ENCODE measurements at regions not wholly inside any gene's neighbourhood (a gene's known extent, or its start where the extent isn't known, plus 50 kb on each side); places are given as distances from the start of the nearest gene placed in this dataset.

DNA sequence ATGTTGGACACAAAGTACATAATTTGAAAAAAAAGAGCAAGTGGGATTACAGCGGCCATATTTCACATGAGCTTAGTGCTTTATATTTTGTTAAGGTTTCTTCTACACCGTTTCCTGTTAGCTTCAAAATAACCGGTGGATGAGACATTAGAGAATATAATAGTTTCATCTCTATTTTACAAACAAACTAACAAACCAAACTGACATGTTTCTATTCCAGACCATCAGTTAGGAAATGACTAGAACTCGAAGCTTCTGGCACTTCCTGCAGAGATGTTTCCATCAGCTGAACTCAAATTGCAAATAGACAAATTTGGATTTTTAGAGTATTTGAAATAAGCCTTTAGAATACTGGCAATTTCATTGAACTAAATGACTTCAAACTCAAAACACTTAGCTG is 86.5 kb downstream of the MTRR start:
- no peak for DNase-seq

DNA sequence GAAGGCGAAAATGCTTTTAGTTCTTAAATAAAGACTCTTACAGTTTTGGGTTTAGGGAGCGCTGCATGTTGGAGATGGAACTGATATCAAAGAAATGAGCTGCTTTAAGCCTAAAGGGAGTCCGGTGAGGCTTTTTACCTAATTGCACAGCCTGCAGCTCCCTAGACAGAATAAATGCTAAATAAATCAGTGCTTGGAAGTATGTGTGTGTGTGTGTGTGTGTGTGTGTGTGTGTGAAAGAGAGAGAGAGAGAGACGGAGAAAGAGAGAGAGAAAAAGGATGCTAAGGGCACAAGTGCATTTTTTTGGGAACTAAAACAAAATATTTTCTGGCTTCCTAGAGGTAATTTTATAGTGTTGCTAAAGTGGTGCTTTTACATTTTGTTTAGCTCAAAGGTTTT is 88.4 kb downstream of the MTRR start:
- no peak for DNase-seq

DNA sequence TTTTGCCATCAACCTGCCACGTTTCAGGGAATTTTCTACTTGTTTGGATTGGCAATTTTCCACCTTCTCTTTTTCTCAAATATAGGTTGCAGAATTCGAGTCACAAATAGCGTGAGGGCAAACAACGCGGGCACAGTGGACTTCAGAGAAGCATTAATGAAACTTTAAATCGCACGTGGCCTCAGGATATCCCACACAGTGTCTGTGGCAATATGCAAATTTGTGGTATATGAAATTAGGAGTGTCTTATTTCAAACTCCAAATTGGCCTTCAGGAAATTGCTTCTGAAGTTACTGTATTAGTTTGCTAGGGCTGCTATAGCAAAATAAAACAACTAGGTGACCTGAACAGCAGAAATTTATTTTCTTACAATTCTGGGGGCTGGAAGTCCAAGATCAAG is 91.2 kb downstream of the MTRR start:
- no peak for DNase-seq

DNA sequence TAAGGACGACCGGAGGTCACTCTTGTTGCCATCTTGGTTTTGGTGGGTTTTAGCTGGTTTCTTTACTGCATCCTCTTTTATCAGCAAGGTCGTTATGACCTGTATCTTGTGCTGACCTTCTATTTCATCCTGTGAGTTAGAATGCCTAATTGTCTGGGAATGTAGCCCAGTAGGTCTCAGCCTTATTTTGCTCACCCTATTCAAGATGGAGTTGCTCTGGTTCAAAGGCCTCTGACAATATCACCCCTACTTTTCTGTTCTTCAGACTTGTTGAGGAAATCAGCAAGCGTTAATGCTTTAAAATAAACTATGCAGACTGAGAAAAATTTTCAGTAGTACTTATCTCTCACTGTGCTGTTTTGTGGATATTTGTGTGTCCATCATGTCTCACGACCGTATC is 92.6 kb downstream of the MTRR start:
- no peak for DNase-seq

DNA sequence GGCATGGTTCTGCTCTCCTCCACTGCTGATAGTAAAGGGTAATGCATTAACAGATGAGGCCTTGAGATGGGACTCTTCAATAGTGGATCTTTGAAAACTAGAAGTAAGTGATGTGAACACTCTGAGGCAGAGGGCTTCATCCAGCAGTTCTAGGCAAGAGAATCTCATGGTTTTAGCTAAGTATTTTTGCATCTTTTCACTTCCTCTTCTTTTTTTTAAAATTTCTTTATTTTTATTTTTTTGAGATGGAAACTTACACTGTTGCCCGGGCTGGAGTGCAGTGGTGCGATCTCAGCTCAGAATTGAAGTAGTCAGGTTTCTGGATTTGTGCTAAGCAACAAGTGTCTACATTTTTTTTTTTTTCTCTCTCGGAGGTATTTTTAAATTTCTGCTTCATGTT is 101.9 kb downstream of the MTRR start:
- DNase-seq = no peak

DNA sequence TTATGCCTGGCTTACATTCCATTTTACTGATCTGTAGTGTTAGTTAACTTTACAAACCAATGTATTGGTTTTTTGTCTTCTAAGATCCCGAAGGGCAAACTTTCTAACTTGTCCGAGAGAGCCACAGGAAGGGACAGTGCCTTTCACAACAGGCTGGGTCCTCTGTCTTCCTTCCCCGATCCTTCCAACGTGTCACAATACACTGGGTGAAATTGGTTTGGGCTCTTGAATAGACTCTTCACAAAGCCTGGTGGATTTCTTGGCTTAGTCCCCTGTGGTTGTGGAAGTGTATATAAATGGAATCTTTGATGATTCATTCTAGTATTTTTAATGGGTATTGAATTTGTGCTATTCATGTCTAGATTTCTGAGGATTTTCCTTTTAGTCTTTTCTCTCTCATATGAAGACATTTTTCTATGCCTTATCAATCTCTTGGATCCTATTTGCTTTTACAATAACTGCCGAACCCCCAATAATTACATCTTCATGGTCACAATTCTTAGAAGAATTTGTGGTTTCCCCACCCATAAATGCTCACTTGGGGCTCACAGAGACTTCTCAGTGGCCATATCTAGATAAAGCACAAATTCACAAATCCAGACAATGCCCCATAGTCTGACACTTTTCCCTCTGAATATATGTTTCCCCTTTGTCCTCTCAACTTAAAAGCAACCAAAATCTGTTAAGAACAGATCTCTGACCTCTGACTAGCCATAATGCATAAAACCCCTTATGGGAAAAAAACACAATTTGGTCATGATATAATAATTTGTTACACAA is 107.7 kb downstream of the MTRR start:
- no peak for DNase-seq

DNA sequence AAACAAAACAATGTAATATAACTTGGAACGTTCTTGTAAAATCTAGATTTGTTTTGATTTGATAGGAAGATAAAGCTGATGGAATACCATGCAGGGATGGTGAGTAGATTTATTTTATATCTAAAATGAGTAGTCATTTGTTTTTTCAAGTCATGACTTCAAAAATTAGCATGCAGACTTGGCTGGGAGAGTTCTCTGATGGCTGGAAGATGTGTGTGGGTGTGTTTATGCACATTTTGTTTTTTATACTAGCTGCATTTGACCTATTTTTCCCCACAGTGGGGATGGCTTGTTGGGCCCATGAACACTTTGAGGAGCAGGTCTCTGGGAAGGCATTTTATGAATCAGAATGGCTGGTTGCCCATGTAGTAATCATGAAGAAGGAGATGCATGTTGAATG is 109.2 kb downstream of the MTRR start:
- DNase-seq = no peak

- DNase-seq = no peak
These were observed 110.0 kb downstream of the MTRR start for GRCh38 chr5:7978991-7979390.

- DNase-seq = no peak
These were observed 111.9 kb downstream of the MTRR start for GRCh38 chr5:7980881-7981280.

DNA sequence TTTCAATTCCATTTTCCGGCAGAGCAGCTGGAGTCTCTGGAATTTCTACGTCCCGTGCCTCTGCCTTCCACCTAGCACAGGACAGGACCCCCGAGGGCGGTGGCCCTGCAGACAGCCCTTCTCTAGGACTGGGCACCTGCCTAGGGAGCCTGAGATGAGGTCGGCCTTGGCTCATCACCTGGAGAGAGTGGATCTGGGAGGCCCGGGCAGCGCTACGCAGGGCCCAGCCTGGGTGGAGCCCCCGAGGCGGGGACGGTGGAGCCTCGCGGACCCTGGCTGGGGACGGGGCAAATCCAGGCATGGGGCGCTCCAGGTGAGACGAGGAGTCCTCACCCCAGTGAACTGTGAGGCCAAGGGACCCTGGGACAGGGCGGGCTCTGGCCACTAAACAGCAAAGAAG is 114.5 kb downstream of the MTRR start:
- DNase-seq = no peak

DNA sequence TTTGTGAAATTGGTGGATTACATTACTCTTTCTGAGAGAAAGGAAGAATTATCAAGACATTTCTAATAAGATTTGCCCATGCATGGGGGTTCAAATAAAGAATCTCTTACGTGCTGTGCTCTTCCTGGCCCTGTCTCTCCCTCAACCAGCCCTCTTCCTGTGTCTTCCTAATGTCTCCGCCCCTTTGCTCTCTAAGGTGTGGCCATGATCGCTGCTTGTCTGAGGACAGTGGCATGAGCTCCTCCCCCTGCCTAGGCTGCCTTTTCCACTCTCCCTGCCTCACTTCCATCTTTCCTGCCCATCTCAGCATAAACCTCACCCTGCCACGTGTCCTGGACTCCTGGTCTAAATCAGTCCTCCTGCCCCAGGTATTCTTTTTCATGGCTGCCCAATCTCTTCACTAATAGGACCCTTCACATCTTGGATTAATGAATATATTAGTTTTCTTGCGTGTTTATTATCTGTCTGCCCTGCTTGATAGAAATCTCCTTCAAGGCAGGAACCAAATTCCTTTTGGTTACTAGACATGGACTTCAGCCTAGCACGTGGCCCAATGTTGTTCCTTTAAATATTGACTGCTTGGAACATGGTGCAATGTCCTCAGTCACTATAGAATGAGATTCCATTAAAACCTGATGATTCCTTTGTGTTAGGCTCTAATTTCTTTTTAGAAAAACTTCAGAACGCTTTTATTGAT is 122.3 kb downstream of the MTRR start:
- peak; percentile 24 for DNase-seq

GRCh38 chr5:7995688-7996294 is 126.8 kb downstream of the MTRR start:
- DNase-seq = no peak

- DNase-seq = no peak
These were observed 136.5 kb downstream of the MTRR start for GRCh38 chr5:8005416-8005815.

DNA sequence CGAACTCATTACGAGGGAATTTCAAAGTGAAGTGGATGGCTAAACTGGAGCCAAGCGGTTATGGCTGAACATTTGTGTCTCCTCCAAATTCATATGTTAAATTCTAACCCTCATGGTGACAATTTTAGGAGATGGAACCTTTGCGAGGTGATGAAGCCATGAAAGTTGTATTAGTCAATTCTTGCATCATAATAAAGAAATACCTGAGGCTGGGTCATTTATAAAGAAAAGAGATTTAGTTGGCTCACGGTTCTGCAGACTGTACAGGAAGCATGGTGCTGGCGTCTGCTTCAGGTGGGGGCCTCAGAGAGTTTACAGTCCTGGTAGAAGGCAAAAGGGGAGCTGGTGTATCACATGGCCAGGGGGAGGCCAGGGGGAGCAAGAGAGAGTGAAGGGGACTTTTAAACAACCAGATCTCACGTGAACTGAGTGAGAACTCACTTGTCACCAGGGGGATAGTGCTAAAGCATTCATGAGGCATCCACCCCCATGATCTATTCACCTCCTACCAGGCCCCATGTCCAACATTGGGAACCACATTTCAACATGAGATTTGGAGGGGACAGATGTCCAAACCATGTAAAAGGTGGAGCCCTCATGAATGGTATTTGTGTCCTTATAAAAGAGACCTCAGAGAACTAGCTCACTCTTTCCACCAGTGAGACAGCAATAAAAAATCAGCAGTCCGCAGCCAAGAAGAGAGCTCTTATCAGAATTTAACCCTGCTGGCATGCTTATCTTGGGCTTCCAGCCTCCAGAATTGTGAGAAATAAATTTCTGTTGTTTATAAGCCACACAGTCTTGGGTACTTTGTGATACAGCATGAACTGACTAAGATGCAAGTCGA is 143.4 kb downstream of the MTRR start:
- no peak for DNase-seq

- no peak for DNase-seq
These were observed 145.2 kb downstream of the MTRR start for GRCh38 chr5:8013948-8014710.

GRCh38 chr5:8019719-8020218 is 150.8 kb downstream of the MTRR start:
- no peak for DNase-seq

- DNase-seq = no peak
These were observed 152.0 kb downstream of the MTRR start for GRCh38 chr5:8020861-8021514.

DNA sequence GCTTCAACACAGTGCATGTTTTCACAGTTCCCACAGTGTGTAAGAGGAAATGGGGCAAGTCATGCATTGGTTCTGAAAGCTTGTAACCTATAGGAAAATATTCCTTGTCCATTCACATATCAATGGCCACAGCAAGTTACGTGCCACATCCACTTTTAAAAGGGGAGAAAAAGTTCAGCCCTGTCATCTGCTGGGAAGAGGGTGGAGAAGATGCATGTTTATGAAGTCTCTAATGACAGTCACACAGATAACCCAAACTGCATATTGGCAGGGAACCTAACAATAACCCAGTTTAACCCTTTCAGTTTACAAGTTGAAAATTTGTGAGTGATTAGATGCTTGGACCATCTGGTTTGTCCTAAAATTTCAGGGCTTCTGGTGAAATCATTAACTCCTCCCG is 159.3 kb downstream of the MTRR start:
- DNase-seq = no peak

- no peak for DNase-seq
These were observed 164.3 kb downstream of the MTRR start for GRCh38 chr5:8033261-8033660.

DNA sequence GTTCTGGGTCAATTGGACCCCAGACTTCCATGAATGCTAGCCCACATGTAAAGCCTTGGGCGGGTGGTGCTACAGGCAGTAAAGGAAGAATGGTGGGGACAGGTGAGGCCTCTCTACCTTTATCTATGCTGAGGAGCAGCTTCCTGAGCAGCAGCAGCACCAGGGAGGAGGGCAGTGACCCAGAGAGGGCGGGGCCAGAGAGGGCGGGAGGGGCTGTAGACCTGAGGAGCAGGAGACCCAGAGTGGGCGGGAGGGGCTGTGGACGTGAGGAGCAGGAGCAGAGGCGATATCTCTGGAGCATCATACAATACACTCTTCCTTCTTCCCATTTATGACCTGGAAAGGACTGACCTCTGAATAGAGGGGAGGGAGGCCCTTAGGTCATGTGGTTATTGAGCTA is 165.9 kb downstream of the MTRR start:
- DNase-seq = no peak

DNA sequence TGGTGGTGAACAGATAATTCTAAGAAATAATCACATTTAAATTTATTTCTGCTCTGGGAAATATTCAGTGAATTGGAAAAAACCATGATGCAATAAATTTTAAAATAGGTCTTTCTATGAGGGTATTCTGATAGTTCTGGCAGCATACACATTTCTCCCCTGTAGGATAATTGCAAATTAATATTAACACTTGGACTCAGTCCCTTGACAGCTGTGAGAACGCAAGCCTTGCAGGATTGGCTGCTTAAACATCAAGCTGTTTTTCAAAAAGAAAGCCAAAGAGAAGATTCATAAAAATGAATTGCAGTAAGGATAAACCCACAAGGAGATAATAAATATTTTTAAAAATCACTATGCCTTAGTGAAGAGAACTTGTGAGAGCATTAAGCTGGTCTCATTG is 180.0 kb downstream of the MTRR start:
- DNase-seq = no peak
